ENCODE measurements at regions not wholly inside any gene's neighbourhood (a gene's known extent, or its start where the extent isn't known, plus 50 kb on each side); places are given as distances from the start of the nearest gene placed in this dataset.

DNA sequence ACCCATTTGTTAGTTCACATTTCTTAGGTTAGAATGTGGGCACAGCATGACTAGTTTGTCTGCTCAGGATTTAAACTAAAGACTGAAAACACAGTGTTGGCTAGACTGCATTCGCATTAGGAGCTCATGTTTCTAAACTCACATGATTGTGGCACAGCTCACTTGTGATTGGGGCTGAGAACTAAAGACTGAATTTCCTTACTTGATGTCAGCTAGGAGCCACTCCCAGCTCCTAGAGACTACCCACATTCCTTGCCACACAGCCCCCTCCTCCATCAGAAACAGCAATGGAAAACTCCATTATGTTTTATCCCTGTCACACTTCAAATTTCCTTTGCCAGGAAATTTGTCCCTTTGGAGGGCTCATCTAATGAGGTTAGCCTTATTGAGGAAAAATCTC, 170.2 kb upstream of the NUDT6 start:
- no peak for DNase-seq (ENCODE audit: low read depth)

- no peak for DNase-seq (ENCODE audit: low read depth)
These were observed 170.8 kb upstream of the NUDT6 start for GRCh38 chr4:123093236-123093635.

DNA sequence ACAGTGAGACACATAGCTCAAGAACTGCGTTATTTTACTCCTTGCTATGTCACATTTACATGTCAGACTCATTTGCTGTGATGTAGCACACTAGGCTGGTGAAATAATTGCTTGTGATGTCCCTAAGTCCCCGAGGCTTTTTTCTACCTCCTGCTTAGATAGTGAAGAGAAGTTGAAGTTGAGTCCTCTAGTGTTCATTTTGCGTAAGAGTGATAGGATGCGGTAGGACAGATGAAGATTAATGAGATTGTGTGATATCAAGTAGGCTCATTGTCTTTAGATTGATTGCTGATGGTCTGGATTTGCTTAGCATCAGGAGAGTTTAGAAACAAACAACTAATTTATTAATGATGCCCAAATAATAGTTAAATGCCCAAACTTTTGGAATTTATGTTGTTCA, 173.6 kb upstream of the NUDT6 start:
- peak; percentile 36 for DNase-seq (ENCODE audit: low read depth)

DNA sequence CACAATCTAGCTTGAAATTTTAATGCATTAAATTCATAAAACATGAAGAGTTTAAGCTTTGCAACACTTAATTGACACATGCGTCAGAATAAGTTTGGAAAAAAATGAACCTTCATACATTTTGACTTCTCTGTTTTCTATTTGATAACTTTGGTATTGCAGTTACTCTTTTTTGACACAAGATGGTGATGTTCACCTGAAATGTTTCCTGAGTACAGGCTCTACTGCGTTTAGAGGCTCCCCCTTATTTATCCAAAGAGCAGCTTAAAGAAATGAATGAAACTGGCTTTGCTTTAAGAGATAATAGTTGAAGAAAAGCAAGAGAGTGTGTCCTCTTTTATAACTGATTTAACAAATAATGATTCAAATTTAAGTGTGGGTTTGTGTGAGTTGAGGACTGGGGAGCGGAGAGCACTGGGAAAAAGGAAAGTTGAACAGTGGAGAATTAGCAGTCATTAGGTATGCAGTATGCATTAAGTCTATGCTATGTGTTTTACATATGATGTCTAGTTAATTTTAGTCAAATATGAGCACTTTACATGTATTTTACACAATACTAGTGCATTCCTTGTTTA, 180.6 kb upstream of the NUDT6 start:
- DNase-seq (ENCODE audit: low read depth): peak; percentile 55

DNA sequence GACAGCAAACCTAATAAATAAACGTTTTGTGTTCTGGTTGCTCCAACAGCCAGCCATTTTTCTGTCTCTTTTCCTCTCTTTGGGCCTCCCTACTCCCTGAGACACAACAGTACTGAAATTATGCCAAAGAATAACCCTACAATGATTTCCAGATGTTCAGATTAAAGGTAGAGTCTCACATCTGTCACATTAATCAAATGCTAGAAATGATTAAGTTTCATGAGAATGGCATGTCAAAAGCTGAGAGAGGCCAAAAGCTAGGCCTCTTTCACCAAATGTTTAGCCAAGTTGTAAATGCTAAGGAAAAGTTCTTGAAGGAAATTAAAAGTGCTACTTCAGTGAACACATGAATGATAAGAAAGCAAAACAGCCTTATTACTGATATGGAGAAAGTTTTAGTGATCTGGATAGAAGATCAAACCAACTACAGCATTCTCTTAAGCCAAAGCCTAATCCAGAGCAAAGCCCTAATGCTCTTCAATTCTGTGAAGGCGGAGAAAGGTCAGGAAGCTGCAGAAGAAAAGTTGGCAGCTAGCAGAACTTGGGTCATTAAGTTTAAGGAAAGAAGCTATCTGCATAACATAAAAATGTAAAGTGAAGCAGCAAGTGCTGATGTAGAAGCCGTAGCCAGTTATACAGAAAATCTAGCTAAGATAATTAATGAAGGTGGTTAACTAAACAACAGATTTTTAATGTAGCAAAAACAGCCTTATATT, 182.1 kb upstream of the NUDT6 start:
- peak; percentile 30 for DNase-seq (ENCODE audit: low read depth)

- no peak for DNase-seq (ENCODE audit: low read depth)
These were observed 182.6 kb upstream of the NUDT6 start for GRCh38 chr4:123105026-123105420.

DNA sequence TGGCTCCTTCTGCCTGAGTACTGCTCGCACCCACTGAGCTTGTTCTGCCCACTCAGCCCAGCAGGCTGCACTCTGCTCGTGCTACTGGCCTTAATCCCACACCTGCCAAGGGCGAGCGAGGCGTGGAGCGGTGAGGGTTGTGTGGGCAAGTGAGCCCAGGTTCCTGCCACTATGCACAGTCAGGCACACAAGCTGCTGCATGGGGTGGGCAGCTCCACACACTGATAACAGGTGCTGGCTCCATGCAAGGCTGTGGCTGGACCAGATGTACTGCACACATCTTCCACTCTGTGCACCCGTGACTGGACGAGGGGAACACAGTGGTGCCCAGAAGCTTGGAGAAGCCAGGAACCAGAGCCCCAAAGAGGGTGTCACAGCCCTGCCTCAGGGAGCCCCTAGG, 184.3 kb upstream of the NUDT6 start:
- DNase-seq (ENCODE audit: low read depth): no peak

- DNase-seq (ENCODE audit: low read depth): no peak
These were observed 185.3 kb upstream of the NUDT6 start for GRCh38 chr4:123107444-123108252.

DNA sequence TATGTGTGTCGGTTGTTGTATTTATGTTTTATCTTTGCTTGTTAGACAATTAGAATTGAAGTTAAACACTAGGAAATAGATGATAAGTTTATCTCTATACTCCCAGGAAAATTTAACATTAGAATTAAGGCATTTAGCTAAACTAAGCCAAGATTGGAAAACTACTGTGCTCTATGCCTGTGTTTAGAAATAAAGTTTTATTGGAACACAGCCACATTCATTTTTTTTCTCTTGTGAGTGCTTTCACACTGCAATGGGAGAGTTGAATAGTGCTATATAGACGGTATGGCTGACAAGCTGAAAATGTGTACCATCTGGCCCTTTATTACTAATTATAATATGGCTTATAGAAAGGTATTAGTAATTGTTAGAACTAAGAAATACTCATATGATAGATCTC, 186.7 kb upstream of the NUDT6 start:
- no peak for DNase-seq (ENCODE audit: low read depth)

- DNase-seq (ENCODE audit: low read depth): no peak
These were observed 187.8 kb upstream of the NUDT6 start for GRCh38 chr4:123110147-123110546.

DNA sequence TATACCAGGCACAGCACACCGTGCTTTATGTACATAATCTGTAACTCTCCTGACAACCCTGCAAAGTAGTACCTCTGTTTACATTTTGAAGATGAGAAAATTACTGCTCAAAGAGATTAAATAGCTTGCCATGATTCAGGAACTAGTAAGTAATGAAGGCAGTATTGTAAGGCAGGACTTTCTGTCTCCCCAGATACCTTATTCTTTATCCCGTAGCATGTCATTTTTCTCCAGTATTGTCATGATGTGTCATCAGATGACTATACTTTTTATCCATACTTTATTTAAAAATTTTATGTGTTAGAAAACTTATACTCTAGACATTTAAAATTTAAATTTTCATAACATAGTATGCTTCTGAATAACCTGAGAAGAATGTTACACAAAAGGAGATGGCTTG, 188.3 kb upstream of the NUDT6 start:
- no peak for DNase-seq (ENCODE audit: low read depth)

DNA sequence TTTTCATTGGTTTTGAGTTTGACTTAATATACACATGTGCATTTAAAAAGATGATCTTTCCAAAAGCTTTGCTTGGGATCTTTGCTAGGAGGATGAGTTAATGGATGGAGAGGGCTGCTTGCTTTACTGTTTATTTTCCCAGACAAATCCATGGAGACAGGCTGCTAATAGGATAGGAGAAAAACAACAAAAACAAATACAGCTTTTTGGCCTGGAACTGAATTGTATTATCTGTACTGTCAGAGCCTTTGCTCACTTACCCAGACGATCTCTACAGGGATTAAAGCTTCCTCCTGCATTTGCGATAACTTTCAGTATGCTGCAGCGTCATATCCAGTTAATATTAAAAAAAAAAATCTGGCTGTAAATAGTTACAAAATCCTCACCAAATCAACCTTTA, 190.8 kb upstream of the NUDT6 start:
- DNase-seq (ENCODE audit: low read depth): no peak

- DNase-seq (ENCODE audit: low read depth): no peak
These were observed 191.9 kb upstream of the NUDT6 start for GRCh38 chr4:123114084-123114914.

DNA sequence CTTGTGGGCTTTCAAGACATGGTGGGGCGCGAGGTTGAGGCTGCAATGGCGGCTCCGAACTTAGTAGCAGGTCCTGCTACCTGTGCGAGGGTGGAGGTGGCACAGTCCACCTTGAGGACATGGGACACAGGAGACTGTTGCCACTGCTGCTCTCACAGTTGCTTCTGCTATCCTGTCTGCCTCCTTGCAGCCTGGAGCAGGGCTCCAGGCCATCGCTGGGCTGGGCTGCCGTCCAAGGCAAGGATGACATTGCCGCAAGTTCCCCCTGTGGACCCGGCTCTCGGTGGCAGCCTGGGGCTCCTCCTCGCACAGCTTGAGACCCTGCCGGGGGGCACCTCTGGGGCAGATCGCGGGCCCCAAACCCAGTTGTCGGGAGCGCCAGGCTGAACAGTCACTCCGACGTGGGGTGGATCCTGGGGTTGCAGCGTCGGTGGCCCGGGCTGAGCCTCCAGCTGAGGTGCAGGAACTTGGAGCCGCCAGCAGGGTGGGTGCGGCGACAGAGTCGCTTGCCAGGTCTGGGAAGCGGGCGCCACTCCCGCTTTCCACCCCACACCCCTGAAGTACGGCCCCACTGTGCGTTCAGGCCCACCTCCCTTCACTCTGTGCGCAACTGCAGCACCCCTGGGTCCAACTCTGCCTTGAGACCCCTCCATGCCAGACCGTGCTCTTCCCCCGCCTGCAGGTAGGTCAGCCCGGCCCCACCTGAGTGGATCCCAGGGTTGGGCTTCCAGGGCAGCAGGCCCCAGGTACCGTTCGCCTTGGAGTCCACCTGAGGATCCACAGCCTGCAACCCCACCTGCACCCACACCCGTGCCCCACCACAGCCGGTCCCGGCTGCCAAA, 192.7 kb upstream of the NUDT6 start:
- DNase-seq (ENCODE audit: low read depth): no peak

DNA sequence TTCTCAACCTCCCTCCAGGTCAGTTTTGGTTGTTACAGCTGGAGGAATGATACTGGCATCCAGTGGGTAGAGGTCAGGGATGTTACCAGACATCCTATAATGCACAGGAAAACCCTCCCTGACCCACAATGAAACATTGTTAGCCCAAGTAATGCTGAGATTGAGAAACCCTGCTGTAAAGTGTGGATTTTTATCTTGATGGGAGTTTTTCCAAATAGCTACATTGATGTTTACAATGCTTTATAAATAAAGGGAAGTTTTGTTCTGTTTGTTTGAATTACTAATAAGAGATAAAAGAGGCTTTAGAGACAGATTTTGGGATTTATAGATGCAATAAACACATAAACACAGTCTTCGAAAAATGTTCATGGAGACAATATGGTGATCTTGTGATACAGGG, 194.0 kb upstream of the NUDT6 start:
- no peak for DNase-seq (ENCODE audit: low read depth)

DNA sequence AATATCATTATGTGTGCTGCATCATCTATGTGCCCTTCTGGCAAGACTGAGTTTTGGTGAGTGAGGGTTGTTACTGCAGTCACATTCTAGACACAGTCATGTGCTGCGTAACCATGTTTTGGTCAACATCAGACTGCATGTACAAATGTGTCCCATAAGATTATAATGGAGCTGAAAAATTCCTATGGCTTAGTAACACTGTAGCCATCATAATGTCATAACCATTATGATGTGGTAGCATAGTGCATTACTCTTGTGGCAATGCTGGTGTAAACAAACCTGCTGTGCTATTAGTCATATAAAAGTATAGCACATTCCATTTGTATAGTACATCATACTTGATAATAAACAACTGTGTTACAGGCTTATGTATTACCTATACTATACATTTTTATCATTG, 198.1 kb upstream of the NUDT6 start:
- DNase-seq (ENCODE audit: low read depth): no peak

- no peak for DNase-seq (ENCODE audit: low read depth)
These were observed 199.0 kb upstream of the NUDT6 start for GRCh38 chr4:123121241-123121907.

DNA sequence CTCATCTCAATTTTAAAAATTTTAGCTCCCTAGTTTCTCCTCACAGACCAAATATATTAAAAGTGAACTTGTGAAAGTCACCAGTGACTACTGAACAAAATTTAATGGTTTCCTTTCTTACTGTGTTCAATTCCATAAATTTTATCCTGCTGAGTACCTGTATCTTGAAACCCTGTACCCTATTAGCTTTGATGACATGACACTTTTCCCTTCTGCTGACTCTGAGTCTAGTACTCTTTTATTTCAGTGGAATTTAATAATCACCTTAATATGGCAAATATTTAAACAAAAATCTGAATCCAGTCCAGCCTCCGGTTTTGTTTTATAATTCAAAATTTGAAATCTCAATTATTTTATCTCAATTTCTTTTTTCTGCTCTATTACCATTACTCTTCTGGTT, 203.1 kb upstream of the NUDT6 start:
- no peak for DNase-seq (ENCODE audit: low read depth)

- DNase-seq (ENCODE audit: low read depth): peak; percentile 56
These were observed 204.8 kb upstream of the NUDT6 start for GRCh38 chr4:123127218-123127617.

- DNase-seq (ENCODE audit: low read depth): peak; percentile 16
These were observed 205.5 kb upstream of the NUDT6 start for GRCh38 chr4:123127875-123128274.
